ENCODE measurements at regions not wholly inside any gene's neighbourhood (a gene's known extent, or its start where the extent isn't known, plus 50 kb on each side); places are given as distances from the start of the nearest gene placed in this dataset.

DNA sequence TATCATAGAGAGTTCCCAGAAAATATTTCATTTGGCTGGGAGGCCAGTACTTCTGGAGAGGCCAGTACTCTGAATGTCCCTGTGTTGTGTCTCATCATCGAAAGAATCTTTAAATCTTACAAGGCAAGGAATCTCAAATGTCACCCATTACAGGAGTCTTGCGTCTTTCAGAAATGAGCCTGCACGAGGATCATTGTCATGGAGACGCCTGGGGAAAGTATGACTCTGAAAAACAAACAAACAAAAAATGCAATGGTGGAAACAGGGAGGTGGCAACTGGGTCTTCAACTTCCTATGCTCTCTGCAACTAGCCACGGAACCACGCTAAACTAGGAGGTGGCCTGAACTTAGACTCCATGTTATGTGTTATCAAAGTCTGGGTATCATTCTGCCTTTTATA lies 804.6 kb downstream of the EPHA3 start:
- TF ChIP-seq, protein P1, sequence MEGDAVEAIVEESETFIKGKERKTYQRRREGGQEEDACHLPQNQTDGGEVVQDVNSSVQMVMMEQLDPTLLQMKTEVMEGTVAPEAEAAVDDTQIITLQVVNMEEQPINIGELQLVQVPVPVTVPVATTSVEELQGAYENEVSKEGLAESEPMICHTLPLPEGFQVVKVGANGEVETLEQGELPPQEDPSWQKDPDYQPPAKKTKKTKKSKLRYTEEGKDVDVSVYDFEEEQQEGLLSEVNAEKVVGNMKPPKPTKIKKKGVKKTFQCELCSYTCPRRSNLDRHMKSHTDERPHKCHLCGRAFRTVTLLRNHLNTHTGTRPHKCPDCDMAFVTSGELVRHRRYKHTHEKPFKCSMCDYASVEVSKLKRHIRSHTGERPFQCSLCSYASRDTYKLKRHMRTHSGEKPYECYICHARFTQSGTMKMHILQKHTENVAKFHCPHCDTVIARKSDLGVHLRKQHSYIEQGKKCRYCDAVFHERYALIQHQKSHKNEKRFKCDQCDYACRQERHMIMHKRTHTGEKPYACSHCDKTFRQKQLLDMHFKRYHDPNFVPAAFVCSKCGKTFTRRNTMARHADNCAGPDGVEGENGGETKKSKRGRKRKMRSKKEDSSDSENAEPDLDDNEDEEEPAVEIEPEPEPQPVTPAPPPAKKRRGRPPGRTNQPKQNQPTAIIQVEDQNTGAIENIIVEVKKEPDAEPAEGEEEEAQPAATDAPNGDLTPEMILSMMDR (IDR thresholded peaks at IDR 0.05): no peak
- TF ChIP-seq POLR2A (IDR thresholded peaks at IDR 0.05): no peak
